HG02623 (cell line): ENCODE measurements at regions not wholly inside any gene's neighbourhood (a gene's known extent, or its start where the extent isn't known, plus 50 kb on each side); places are given as distances from the start of the nearest gene placed in this dataset.
A peak's percentile ranks its signal among the peaks of the same experiment; 100 is the strongest.

ENCODE experiments used
- ATAC-seq: cut with Tn5 transposase; IDR thresholded peaks from one replicate; pipeline ENCODE4 v1.9.1; 2021; ENCODE audit warnings: moderate library complexity; ENCODE audit not compliant: unreplicated experiment

DNA sequence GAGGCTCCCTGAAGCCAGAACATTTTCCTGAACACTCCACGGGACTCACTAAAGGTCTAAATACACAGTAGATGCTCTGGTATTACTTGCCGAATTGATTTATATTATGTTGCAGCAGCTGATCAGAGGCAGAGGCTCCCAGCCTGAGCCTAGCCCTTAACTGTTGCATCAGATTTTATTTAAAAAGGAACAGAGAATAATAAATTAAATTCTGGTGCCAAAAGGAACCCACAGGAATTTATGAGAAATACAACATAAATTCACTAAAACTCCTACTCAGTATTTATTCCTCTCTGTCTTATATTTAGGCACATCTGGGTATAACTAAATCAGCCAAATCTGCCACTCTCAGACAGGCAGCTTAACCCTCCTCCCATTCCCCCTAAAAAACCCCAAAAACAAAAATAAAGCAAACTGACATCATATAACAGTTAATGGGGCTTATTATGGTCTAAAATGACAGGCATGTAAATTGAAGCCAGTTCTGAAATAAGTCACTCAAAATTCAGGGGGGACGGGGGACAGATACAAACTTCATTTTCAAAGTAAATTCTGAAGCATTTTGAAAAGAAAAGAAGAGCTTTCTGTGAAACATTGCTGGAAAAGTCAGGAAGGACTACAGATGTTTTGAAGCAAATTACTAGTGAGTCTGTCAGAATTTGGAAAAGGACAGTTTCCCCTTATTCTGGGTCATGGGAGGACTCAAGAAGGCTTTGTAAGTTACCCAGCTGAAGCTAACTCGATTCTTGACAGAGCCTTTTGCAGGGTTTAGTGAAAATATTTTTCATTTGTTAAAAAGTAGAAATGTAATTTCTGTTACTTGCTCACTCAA, 53.8 kb upstream of the CORO2B start:
- no peak for ATAC-seq

DNA sequence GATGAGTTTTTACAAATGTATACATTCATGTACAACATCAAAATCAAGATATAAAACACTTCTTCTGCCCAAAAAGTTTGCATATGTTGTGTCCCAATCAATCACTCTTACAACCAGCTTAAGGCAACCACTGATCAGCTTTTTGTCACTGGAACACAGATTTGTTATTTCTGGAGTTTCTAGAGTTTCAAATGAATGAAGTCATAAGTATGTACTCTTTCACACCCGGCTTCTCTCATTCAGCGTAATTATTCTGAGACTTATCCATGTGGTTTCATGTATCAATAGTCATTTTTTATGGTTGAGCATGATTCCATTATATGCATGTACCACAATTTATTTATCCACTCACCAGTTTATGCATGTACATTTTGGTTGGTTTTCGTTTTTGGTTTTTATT, 53.0 kb upstream of the CORO2B start:
- no peak for ATAC-seq

- ATAC-seq = peak; percentile 50
Measured at GRCh38 chr15:68526269-68526668, 52.5 kb upstream of the CORO2B start.

- ATAC-seq = no peak
Measured at GRCh38 chr15:68526784-68527183, 52.0 kb upstream of the CORO2B start.

DNA sequence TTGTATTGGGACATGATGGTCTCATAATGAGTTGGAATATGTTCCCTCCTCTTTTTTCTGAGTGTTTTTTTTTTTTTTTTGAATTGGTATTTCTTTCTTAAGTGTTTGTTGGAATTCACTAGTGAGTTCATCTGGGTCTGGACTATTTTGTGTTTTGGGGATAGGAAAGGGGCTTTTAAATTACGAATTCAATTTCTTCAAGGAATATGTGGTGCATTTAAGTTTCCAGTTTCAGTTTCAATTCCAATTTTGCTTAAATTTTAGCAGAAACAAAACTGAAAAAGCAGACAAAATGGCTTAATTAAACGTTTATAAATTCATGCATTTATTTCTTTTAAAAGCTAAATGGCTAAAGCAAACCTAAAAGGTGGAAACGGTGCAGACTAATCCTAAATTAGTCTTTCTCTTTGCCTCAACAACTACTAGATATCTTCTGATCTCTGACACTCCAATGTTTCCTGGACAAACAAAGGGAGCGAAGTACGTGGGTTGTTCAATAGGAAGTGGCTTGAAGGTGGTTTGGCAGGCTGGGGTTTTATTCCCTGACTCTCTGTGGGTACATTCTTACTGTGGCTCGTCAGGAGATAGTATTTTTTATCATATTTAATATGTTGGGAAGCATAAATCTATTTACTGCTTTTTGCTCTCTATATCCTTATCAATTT, 50.0 kb upstream of the CORO2B start:
- no peak for ATAC-seq
